ENCODE measurements at regions not wholly inside any gene's neighbourhood (a gene's known extent, or its start where the extent isn't known, plus 50 kb on each side); places are given as distances from the start of the nearest gene placed in this dataset.

DNA sequence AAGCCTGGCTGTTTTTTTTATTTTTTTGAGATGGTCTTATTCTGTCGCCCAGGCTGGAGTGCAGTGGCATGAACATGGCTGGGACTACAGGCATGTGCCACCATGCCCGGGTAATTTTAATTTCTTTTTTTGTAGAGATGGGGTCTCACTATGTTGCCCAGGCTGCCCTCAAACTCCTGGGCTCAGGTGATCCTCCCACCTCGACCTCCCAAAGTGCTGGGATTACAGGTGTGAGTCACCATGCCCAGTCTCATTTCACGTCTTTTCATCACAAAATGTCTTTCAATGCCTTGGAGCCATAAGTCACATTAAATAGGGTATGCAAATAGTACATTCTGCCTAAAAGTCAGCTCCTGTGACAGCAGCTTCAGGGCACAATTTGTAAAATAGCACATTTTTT lies 52.8 kb downstream of the SOX2 start:
- Histone ChIP-seq H3K9me3 (no peaks in the 10 kb centered on the region), H3K27me3 (replicated peaks in 1 of 2; ENCODE audit: control insufficient read depth in 2 of 2, extremely low read depth in 1 of 2, insufficient read depth in 2 of 2, low read length in 1 of 2) (no peaks in the 10 kb centered on the region), H3K27ac (ENCODE audit: low read length) (no peak overlapping the region), H3K4me3 (ENCODE audit: control insufficient read depth in 1 of 2, extremely low read depth in 1 of 2, low read length in 1 of 2) (no peak overlapping the region), H3K36me3 (ENCODE audit: control insufficient read depth in 2 of 2, extremely low read depth in 1 of 2, insufficient read depth in 1 of 2, low read length in 1 of 2) (no peaks in the 10 kb centered on the region), H3K4me1 (ENCODE audit: control insufficient read depth in 1 of 2, extremely low read depth in 1 of 2, insufficient read depth in 2 of 2, low read length in 2 of 2) (no peaks in the 10 kb centered on the region)
- H3K4me1 Mint-ChIP-seq: no peaks in the 10 kb centered on the region
- ChIA-PET CTCF (no interaction called here), POLR2A (no interaction called here)
- H3K27ac Mint-ChIP-seq: no peak overlapping the region
- ATAC-seq (replicated peaks in 1 of 4) (no peak), DNase-seq (no peak)
- no peaks in the 10 kb centered on the region for H3K36me3 Mint-ChIP-seq
- peaks cover 0 to 2% (median 0%) of the 10 kb centered on the region in 3 donors for H3K9me3 Mint-ChIP-seq
- no peak overlapping the region for H3K4me3 Mint-ChIP-seq
- peaks cover 0 to 1% of the 10 kb centered on the region in 2 donors for H3K27me3 Mint-ChIP-seq
- no CpG with 5 or more reads among the region's 4 CpGs for whole genome bisulfite sequencing (ENCODE audit: insufficient coverage)

DNA sequence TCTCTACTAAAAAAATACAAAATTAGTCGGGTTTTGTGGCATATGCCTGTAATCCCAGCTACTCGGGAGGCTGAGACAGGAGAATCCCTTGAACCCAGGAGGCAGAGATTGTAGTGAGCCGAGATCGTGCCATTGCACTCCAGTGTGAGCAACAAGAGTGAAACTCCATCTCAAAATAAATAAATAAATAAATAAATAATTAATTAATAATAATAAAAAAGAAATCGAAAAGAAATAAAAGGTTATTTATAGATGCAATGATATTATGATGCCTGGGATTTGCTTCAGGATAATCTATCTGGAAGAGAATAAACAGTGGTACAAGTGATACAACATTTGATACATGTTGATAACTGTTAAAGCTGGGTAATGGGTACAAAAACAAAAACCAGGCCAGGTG lies 58.6 kb downstream of the SOX2 start:
- DNase-seq (no peak), ATAC-seq (replicated peaks in 1 of 4) (no peak)
- Mint-ChIP-seq H3K4me1 (no peaks in the 10 kb centered on the region), H3K27ac (no peak overlapping the region), H3K4me3 (no peak overlapping the region), H3K9me3 (peaks cover 0 to 2% (median 0%) of the 10 kb centered on the region in 3 donors), H3K36me3 (no peaks in the 10 kb centered on the region), H3K27me3 (peaks cover 0 to 1% of the 10 kb centered on the region in 2 donors)
- no peaks in the 10 kb centered on the region for H3K27me3 ChIP-seq (replicated peaks in 1 of 2; ENCODE audit: control insufficient read depth in 2 of 2, extremely low read depth in 1 of 2, insufficient read depth in 2 of 2, low read length in 1 of 2)
- H3K4me1 ChIP-seq (ENCODE audit: control insufficient read depth in 1 of 2, extremely low read depth in 1 of 2, insufficient read depth in 2 of 2, low read length in 2 of 2): no peaks in the 10 kb centered on the region
- CTCF ChIA-PET: no interaction called here
- no peak overlapping the region for H3K27ac ChIP-seq (ENCODE audit: low read length)
- POLR2A ChIA-PET: no interaction called here
- no peaks in the 10 kb centered on the region for H3K9me3 ChIP-seq
- H3K4me3 ChIP-seq (ENCODE audit: control insufficient read depth in 1 of 2, extremely low read depth in 1 of 2, low read length in 1 of 2): no peak overlapping the region
- no peaks in the 10 kb centered on the region for H3K36me3 ChIP-seq (ENCODE audit: control insufficient read depth in 2 of 2, extremely low read depth in 1 of 2, insufficient read depth in 1 of 2, low read length in 1 of 2)
- WGBS (ENCODE audit: insufficient coverage): no CpG with 5 or more reads among the region's 5 CpGs

DNA sequence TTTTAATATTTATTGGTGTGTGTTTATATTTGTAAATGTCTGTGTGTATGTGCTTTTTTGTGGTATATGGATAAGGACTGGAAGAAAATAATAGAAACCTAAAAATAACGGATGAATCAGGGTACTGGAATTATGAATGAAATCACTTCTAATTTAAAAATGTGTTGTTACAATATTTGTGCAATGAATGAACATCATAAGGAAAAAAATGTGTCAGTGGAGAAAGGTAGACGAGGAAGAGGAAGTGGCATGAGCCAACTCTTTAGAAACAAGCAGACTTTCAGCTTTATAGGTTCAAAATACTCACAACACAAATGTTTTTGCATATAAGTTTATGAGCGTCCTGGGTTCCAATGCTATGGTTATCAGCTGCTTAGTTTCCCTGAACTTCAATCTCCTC lies 59.4 kb downstream of the SOX2 start:
- no peaks in the 10 kb centered on the region for H3K9me3 ChIP-seq
- ChIA-PET POLR2A (no interaction called here), CTCF (no interaction called here)
- DNase-seq (no peak), ATAC-seq (replicated peaks in 1 of 4) (no peak)
- H3K27ac ChIP-seq (ENCODE audit: low read length): no peak overlapping the region
- H3K36me3 ChIP-seq (ENCODE audit: control insufficient read depth in 2 of 2, extremely low read depth in 1 of 2, insufficient read depth in 1 of 2, low read length in 1 of 2): no peaks in the 10 kb centered on the region
- Mint-ChIP-seq H3K4me3 (no peak overlapping the region), H3K27me3 (peaks cover 0 to 1% of the 10 kb centered on the region in 2 donors), H3K9me3 (peaks cover 0 to 2% (median 0%) of the 10 kb centered on the region in 3 donors), H3K36me3 (no peaks in the 10 kb centered on the region), H3K27ac (no peak overlapping the region), H3K4me1 (no peaks in the 10 kb centered on the region)
- no peaks in the 10 kb centered on the region for H3K4me1 ChIP-seq (ENCODE audit: control insufficient read depth in 1 of 2, extremely low read depth in 1 of 2, insufficient read depth in 2 of 2, low read length in 2 of 2)
- no peak overlapping the region for H3K4me3 ChIP-seq (ENCODE audit: control insufficient read depth in 1 of 2, extremely low read depth in 1 of 2, low read length in 1 of 2)
- no CpG with 5 or more reads among the region's 3 CpGs for WGBS (ENCODE audit: insufficient coverage)
- H3K27me3 ChIP-seq (replicated peaks in 1 of 2; ENCODE audit: control insufficient read depth in 2 of 2, extremely low read depth in 1 of 2, insufficient read depth in 2 of 2, low read length in 1 of 2): no peaks in the 10 kb centered on the region

DNA sequence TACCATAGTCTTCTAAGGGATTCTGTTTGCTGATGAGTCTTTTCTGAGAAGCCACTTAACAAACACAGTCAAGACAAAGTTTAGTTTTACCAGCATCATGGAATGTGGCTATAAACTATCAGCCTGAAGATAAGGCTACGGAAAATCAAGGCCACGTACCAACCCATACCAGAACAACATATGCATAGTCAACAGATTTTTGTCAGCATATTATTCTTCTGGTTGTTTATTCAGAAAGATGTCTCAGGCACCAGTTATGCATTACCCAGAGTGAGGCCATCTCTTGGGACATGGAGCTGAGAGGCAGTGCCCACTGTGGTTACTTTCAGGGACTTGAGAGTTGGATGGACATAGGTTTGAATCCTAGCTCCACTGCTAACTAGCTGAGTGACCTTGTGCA lies 60.4 kb downstream of the SOX2 start:
- Mint-ChIP-seq H3K4me3 (no peak overlapping the region), H3K27ac (no peak overlapping the region), H3K27me3 (peaks cover 0 to 1% of the 10 kb centered on the region in 2 donors), H3K36me3 (no peaks in the 10 kb centered on the region), H3K9me3 (peaks cover 0 to 2% (median 0%) of the 10 kb centered on the region in 3 donors), H3K4me1 (no peaks in the 10 kb centered on the region)
- no peaks in the 10 kb centered on the region for H3K4me1 ChIP-seq (ENCODE audit: control insufficient read depth in 1 of 2, extremely low read depth in 1 of 2, insufficient read depth in 2 of 2, low read length in 2 of 2)
- ChIA-PET POLR2A (no interaction called here), CTCF (no interaction called here)
- WGBS (ENCODE audit: insufficient coverage): no CpG with 5 or more reads among the region's 2 CpGs
- no peak for ATAC-seq (replicated peaks in 1 of 4)
- no peaks in the 10 kb centered on the region for H3K36me3 ChIP-seq (ENCODE audit: control insufficient read depth in 2 of 2, extremely low read depth in 1 of 2, insufficient read depth in 1 of 2, low read length in 1 of 2)
- H3K27ac ChIP-seq (ENCODE audit: low read length): no peak overlapping the region
- DNase-seq: no peak
- H3K9me3 ChIP-seq: no peaks in the 10 kb centered on the region
- no peak overlapping the region for H3K4me3 ChIP-seq (ENCODE audit: control insufficient read depth in 1 of 2, extremely low read depth in 1 of 2, low read length in 1 of 2)
- H3K27me3 ChIP-seq (replicated peaks in 1 of 2; ENCODE audit: control insufficient read depth in 2 of 2, extremely low read depth in 1 of 2, insufficient read depth in 2 of 2, low read length in 1 of 2): no peaks in the 10 kb centered on the region

DNA sequence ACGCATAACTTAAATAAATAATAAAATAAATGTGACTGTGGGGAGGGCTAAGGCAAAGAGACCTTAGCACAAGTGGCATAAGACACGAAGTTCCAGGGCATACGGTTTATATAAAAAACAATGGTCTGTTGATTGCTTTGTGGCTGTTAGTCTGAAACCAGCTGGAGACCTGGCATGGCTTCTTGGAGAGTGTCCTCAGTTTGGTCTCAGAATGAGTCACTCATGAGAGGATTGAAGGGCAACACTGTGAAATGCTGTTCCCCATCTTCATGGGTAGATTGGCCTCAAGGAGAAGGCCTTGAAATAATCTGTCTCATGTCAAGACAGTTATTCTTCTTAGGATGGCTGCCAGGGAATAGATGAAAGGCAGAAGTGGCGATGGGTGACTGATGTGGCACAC lies 62.2 kb downstream of the SOX2 start:
- H3K27me3 ChIP-seq (replicated peaks in 1 of 2; ENCODE audit: control insufficient read depth in 2 of 2, extremely low read depth in 1 of 2, insufficient read depth in 2 of 2, low read length in 1 of 2): no peaks in the 10 kb centered on the region
- Mint-ChIP-seq H3K36me3 (no peaks in the 10 kb centered on the region), H3K27me3 (no peaks in the 10 kb centered on the region), H3K4me3 (no peak overlapping the region), H3K4me1 (no peaks in the 10 kb centered on the region), H3K27ac (no peak overlapping the region), H3K9me3 (no peaks in the 10 kb centered on the region)
- POLR2A ChIA-PET: no interaction called here
- H3K9me3 ChIP-seq: no peaks in the 10 kb centered on the region
- no peak overlapping the region for H3K27ac ChIP-seq (ENCODE audit: low read length)
- no peaks in the 10 kb centered on the region for H3K4me1 ChIP-seq (ENCODE audit: control insufficient read depth in 1 of 2, extremely low read depth in 1 of 2, insufficient read depth in 2 of 2, low read length in 2 of 2)
- WGBS (ENCODE audit: insufficient coverage): 71% methylated on average over 2 of the region's 4 CpGs
- ATAC-seq (replicated peaks in 1 of 4): no peak
- no peaks in the 10 kb centered on the region for H3K36me3 ChIP-seq (ENCODE audit: control insufficient read depth in 2 of 2, extremely low read depth in 1 of 2, insufficient read depth in 1 of 2, low read length in 1 of 2)
- CTCF ChIA-PET: no interaction called here
- H3K4me3 ChIP-seq (ENCODE audit: control insufficient read depth in 1 of 2, extremely low read depth in 1 of 2, low read length in 1 of 2): no peak overlapping the region
- DNase-seq: no peak

DNA sequence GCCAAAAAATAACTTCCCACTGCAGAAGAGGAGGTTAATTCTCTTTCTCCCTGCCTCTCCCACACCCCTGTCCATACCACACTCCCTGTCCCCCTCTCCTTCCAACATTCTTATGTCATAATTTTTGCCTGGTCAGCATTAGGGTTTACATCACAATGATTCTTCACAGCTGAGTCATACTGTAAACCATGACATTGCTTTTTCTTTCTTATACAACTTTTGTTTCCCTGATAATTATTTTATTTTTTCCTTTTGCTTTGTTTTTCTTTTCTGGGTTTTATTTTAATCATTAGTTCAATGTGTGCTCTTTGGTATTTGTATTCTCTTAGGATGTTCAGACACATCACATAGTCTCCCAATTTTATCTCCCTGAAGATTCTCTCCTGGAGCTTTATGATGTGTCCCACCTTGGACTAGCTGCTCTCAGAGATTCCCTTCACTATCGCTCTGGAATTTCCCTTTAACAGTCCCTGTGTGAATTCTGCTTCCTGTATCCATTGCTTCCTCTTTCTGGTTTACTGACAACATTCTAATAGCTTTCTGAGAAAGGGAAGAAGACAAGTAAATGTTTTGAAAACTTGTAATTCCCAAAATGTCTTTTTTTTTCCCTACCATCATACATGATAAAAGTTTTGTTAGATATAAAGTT lies 70.7 kb downstream of the SOX2 start:
- Histone ChIP-seq H3K9me3 (no peaks in the 10 kb centered on the region), H3K27me3 (replicated peaks in 1 of 2; ENCODE audit: control insufficient read depth in 2 of 2, extremely low read depth in 1 of 2, insufficient read depth in 2 of 2, low read length in 1 of 2) (no peaks in the 10 kb centered on the region), H3K4me1 (ENCODE audit: control insufficient read depth in 1 of 2, extremely low read depth in 1 of 2, insufficient read depth in 2 of 2, low read length in 2 of 2) (no peaks in the 10 kb centered on the region), H3K4me3 (ENCODE audit: control insufficient read depth in 1 of 2, extremely low read depth in 1 of 2, low read length in 1 of 2) (no peak overlapping the region), H3K27ac (ENCODE audit: low read length) (no peak overlapping the region), H3K36me3 (ENCODE audit: control insufficient read depth in 2 of 2, extremely low read depth in 1 of 2, insufficient read depth in 1 of 2, low read length in 1 of 2) (no peaks in the 10 kb centered on the region)
- Mint-ChIP-seq H3K36me3 (no peaks in the 10 kb centered on the region), H3K27ac (no peak overlapping the region), H3K27me3 (no peaks in the 10 kb centered on the region), H3K4me1 (no peaks in the 10 kb centered on the region), H3K4me3 (no peak overlapping the region), H3K9me3 (no peaks in the 10 kb centered on the region)
- no CpG with 5 or more reads among the region's 1 CpG for WGBS (ENCODE audit: insufficient coverage)
- DNase-seq: no peak
- no peak for ATAC-seq (replicated peaks in 1 of 4)
- ChIA-PET POLR2A (no interaction called here), CTCF (no interaction called here)

DNA sequence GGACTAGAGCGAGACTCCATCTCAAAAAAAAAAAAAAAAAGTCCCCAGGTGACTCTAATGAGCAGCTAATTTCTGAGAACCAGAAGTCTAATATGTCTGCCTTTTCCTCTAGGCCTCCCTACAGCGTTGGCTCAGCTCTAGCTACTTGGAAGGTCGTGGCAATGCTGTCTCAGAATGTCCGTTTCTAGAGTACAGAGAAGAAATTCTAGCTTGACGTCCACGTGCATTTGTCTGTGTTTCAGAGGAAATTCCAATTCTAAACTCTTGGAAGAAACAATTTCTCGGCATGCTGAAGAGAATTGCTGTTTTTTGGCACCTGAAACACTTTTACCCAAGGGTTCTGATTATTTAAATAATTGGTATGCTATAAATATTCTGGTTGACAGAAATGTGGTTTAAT lies 78.8 kb downstream of the SOX2 start:
- no peaks in the 10 kb centered on the region for H3K36me3 Mint-ChIP-seq

More for the DNA sequence above, 78.8 kb downstream of the SOX2 start:
- Histone ChIP-seq H3K27me3 (replicated peaks in 1 of 2; ENCODE audit: control insufficient read depth in 2 of 2, extremely low read depth in 1 of 2, insufficient read depth in 2 of 2, low read length in 1 of 2) (peaks cover 0 to 2% of the 10 kb centered on the region in 2 experiments), H3K4me3 (ENCODE audit: control insufficient read depth in 1 of 2, extremely low read depth in 1 of 2, low read length in 1 of 2) (no peak overlapping the region), H3K4me1 (ENCODE audit: control insufficient read depth in 1 of 2, extremely low read depth in 1 of 2, insufficient read depth in 2 of 2, low read length in 2 of 2) (no peaks in the 10 kb centered on the region), H3K9me3 (no peaks in the 10 kb centered on the region), H3K36me3 (ENCODE audit: control insufficient read depth in 2 of 2, extremely low read depth in 1 of 2, insufficient read depth in 1 of 2, low read length in 1 of 2) (no peaks in the 10 kb centered on the region), H3K27ac (ENCODE audit: low read length) (no peak overlapping the region)
- no peaks in the 10 kb centered on the region for H3K27me3 Mint-ChIP-seq
- WGBS (ENCODE audit: insufficient coverage): 38% methylated on average over 3 of the region's 7 CpGs
- POLR2A ChIA-PET: no interaction called here
- no peak for ATAC-seq (replicated peaks in 1 of 4)
- no peaks in the 10 kb centered on the region for H3K4me1 Mint-ChIP-seq
- no peak overlapping the region for H3K27ac Mint-ChIP-seq
- no peaks in the 10 kb centered on the region for H3K9me3 Mint-ChIP-seq
- no peak for DNase-seq
- H3K4me3 Mint-ChIP-seq: no peak overlapping the region
- CTCF ChIA-PET: no interaction called here
